ENCODE measurements at regions not wholly inside any gene's neighbourhood (a gene's known extent, or its start where the extent isn't known, plus 50 kb on each side); places are given as distances from the start of the nearest gene placed in this dataset.

DNA sequence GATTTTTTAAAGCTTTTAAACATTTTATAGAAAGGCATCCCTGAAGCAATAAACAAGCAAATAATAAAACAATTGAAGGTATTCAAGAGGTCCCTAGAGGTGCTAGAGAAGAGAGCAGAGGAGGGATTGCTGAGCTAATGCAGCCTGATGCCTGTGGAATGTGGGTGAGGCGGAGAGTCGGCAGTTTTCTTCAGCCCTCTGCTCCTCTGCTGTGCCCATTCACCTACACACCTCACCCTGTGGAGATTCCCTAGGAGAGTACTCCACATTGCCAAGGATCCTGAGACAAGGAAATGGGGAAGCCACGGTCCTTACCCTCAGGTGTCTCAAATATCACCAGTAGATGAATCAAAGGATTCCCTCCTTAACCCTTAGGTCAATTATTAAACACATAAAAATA lies 199.8 kb upstream of the POU3F2 start:
- TF ChIP-seq, protein P1, sequence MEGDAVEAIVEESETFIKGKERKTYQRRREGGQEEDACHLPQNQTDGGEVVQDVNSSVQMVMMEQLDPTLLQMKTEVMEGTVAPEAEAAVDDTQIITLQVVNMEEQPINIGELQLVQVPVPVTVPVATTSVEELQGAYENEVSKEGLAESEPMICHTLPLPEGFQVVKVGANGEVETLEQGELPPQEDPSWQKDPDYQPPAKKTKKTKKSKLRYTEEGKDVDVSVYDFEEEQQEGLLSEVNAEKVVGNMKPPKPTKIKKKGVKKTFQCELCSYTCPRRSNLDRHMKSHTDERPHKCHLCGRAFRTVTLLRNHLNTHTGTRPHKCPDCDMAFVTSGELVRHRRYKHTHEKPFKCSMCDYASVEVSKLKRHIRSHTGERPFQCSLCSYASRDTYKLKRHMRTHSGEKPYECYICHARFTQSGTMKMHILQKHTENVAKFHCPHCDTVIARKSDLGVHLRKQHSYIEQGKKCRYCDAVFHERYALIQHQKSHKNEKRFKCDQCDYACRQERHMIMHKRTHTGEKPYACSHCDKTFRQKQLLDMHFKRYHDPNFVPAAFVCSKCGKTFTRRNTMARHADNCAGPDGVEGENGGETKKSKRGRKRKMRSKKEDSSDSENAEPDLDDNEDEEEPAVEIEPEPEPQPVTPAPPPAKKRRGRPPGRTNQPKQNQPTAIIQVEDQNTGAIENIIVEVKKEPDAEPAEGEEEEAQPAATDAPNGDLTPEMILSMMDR (IDR thresholded peaks at IDR 0.05; ENCODE audit: low read depth, low read length, poor library complexity, severe bottlenecking), result no peak
- no peak for TF ChIP-seq EZH2phosphoT487 (IDR thresholded peaks at IDR 0.05; ENCODE audit: borderline replicate concordance, low read length)
